ENCODE measurements at regions not wholly inside any gene's neighbourhood (a gene's known extent, or its start where the extent isn't known, plus 50 kb on each side); places are given as distances from the start of the nearest gene placed in this dataset.
"Not testable (repeated sequence)": the region's sequence is repeated elsewhere in the genome, so short reads cannot be mapped to it uniquely, and the experiment has no call there.

DNA sequence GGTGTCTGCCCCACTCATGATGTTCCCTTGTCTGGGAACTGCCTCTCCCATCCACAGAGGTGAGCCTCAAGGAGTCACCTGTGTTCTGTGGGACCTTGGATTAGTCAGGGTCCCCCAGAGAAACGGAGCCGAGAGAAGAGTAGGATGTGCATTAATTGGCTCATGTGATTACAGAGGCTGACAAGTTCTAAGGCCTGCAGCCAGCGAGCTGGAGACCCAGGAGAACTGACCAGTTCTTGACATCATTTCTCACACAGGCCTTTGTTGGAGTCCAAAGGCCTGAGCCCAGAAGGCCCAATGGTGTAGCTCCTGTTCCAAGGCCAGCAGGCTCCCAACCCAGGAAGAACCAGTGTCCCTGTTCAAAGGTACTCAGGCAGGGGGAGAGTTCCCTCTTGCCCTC lies 186.6 kb downstream of the BCL2L11 start:
- H3K4me1 Mint-ChIP-seq; H3K4me1 ChIP-seq (ENCODE audit: control insufficient read depth in 1 of 2, extremely low read depth in 1 of 2, insufficient read depth in 2 of 2, low read length in 2 of 2); H3K36me3 ChIP-seq (ENCODE audit: control insufficient read depth in 2 of 2, extremely low read depth in 1 of 2, insufficient read depth in 1 of 2, low read length in 1 of 2); H3K27ac ChIP-seq (ENCODE audit: low read length); DNase-seq; H3K36me3 Mint-ChIP-seq; H3K27me3 Mint-ChIP-seq; H3K4me3 ChIP-seq (ENCODE audit: control insufficient read depth in 1 of 2, extremely low read depth in 1 of 2, low read length in 1 of 2); CTCF ChIA-PET; H3K4me3 Mint-ChIP-seq; H3K9me3 ChIP-seq; H3K9me3 Mint-ChIP-seq; ATAC-seq (replicated peaks in 1 of 4); POLR2A ChIA-PET; H3K27ac Mint-ChIP-seq; H3K27me3 ChIP-seq (replicated peaks in 1 of 2; ENCODE audit: control insufficient read depth in 2 of 2, extremely low read depth in 1 of 2, insufficient read depth in 2 of 2, low read length in 1 of 2): not testable (repeated sequence)
- WGBS (ENCODE audit: insufficient coverage): no CpG with 5 or more reads among the region's 3 CpGs

DNA sequence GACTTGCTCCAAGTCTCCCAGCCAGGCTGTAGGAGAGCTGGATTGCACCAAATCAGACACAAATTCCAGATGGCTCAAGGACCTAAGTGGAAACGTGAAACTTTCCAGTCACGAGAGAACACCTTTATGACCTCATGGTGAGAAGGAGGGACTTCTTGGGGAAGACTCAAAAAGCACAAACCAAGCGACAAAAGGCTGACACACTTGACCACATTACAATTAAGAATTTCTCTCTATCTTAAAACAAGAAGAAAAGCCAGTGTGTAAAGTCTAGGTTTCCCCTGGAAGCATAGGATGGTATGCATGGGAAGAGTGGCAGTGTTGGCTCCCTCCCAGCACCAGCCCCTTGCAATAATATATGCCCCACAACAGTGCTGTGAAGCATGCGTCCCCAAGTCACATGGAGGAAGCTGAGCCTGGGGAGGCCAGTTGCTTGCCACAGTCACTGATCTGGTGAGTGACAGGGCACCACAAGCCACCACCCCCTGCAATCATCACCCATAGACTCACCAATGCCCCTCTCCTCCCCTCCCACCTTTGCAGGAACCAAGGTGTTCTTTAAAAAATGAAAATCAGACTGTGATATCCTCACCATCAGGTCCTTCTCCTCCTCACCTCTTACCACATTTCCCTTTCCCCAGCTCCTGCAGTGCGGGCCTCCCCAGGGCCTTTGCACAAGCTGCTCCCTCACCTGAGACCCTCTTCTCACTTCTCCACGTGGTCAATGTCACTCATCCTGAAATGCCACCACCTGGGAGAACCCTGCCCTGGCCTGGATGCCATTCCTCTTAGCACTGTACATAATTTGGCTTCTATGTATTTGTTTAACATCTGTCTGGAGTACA lies 188.7 kb downstream of the BCL2L11 start:
- CTCF ChIA-PET; POLR2A ChIA-PET; DNase-seq; H3K36me3 Mint-ChIP-seq; H3K36me3 ChIP-seq (ENCODE audit: control insufficient read depth in 2 of 2, extremely low read depth in 1 of 2, insufficient read depth in 1 of 2, low read length in 1 of 2); ATAC-seq (replicated peaks in 1 of 4); H3K9me3 ChIP-seq; H3K4me1 ChIP-seq (ENCODE audit: control insufficient read depth in 1 of 2, extremely low read depth in 1 of 2, insufficient read depth in 2 of 2, low read length in 2 of 2); H3K27ac ChIP-seq (ENCODE audit: low read length); H3K9me3 Mint-ChIP-seq; H3K4me1 Mint-ChIP-seq; H3K4me3 Mint-ChIP-seq; H3K27ac Mint-ChIP-seq; H3K27me3 Mint-ChIP-seq; H3K27me3 ChIP-seq (replicated peaks in 1 of 2; ENCODE audit: control insufficient read depth in 2 of 2, extremely low read depth in 1 of 2, insufficient read depth in 2 of 2, low read length in 1 of 2); H3K4me3 ChIP-seq (ENCODE audit: control insufficient read depth in 1 of 2, extremely low read depth in 1 of 2, low read length in 1 of 2): not testable (repeated sequence)
- WGBS (ENCODE audit: insufficient coverage): no CpG with 5 or more reads among the region's 6 CpGs

- POLR2A ChIA-PET; CTCF ChIA-PET; H3K27ac Mint-ChIP-seq; H3K4me1 Mint-ChIP-seq; H3K4me1 ChIP-seq (ENCODE audit: control insufficient read depth in 1 of 2, extremely low read depth in 1 of 2, insufficient read depth in 2 of 2, low read length in 2 of 2); H3K9me3 Mint-ChIP-seq; H3K27ac ChIP-seq (ENCODE audit: low read length); H3K27me3 ChIP-seq (replicated peaks in 1 of 2; ENCODE audit: control insufficient read depth in 2 of 2, extremely low read depth in 1 of 2, insufficient read depth in 2 of 2, low read length in 1 of 2); H3K9me3 ChIP-seq; ATAC-seq (replicated peaks in 1 of 4); H3K36me3 Mint-ChIP-seq; H3K4me3 ChIP-seq (ENCODE audit: control insufficient read depth in 1 of 2, extremely low read depth in 1 of 2, low read length in 1 of 2); DNase-seq; H3K4me3 Mint-ChIP-seq; H3K36me3 ChIP-seq (ENCODE audit: control insufficient read depth in 2 of 2, extremely low read depth in 1 of 2, insufficient read depth in 1 of 2, low read length in 1 of 2); H3K27me3 Mint-ChIP-seq: not testable (repeated sequence)
- no CpG with 5 or more reads among the region's 8 CpGs for WGBS (ENCODE audit: insufficient coverage)
Observed at GRCh38 chr2:111310395-111310794, 189.7 kb downstream of the BCL2L11 start.

- not testable (repeated sequence) for H3K4me3 Mint-ChIP-seq
Observed at GRCh38 chr2:111311568-111311967, 190.9 kb downstream of the BCL2L11 start.

DNA sequence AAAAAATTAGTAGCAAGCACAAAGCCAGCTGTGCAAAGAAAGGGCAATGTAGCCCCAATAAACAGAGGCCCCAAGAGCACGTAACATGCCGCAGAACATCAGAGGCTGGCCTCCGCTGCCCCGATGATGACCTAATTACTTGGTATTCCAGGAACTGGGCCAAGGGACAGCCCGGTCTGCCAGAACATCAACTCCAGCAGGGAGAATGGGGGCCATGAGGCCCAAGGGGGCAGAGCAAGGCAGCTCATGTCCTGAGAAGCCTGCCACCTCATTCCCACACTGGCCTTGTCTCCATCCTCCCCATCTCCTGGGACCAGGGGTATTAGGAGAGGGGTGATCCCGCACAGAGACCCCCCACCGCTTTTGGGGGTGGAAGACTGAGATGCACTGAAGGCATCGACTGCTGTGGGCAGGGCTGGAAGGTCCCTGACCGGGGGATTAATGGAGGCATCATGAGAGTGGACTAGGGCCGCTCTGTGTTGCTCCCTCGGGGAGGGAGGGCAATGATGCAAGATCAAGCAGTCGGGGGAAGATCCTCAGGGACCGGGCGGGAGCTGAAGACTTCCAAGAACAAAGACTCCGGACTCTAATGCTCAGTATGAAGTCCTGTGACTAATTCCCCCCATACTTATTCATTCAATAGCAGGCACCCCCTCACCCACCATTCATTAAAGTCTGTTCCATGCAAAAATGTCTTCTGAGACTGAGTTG lies 192.3 kb downstream of the BCL2L11 start:
- H3K36me3 ChIP-seq (ENCODE audit: control insufficient read depth in 2 of 2, extremely low read depth in 1 of 2, insufficient read depth in 1 of 2, low read length in 1 of 2); H3K4me1 ChIP-seq (ENCODE audit: control insufficient read depth in 1 of 2, extremely low read depth in 1 of 2, insufficient read depth in 2 of 2, low read length in 2 of 2); H3K9me3 Mint-ChIP-seq; H3K4me1 Mint-ChIP-seq; H3K4me3 Mint-ChIP-seq; H3K4me3 ChIP-seq (ENCODE audit: control insufficient read depth in 1 of 2, extremely low read depth in 1 of 2, low read length in 1 of 2); CTCF ChIA-PET; ATAC-seq (replicated peaks in 1 of 4); H3K36me3 Mint-ChIP-seq; H3K27me3 ChIP-seq (replicated peaks in 1 of 2; ENCODE audit: control insufficient read depth in 2 of 2, extremely low read depth in 1 of 2, insufficient read depth in 2 of 2, low read length in 1 of 2); H3K9me3 ChIP-seq; H3K27ac Mint-ChIP-seq; H3K27ac ChIP-seq (ENCODE audit: low read length); DNase-seq; POLR2A ChIA-PET; H3K27me3 Mint-ChIP-seq: not testable (repeated sequence)
- no CpG with 5 or more reads among the region's 15 CpGs for WGBS (ENCODE audit: insufficient coverage)

More at GRCh38 chr2:111311568-111311967, 190.9 kb downstream of the BCL2L11 start:
- H3K9me3 ChIP-seq; H3K27me3 ChIP-seq (replicated peaks in 1 of 2; ENCODE audit: control insufficient read depth in 2 of 2, extremely low read depth in 1 of 2, insufficient read depth in 2 of 2, low read length in 1 of 2); H3K4me1 Mint-ChIP-seq; H3K4me1 ChIP-seq (ENCODE audit: control insufficient read depth in 1 of 2, extremely low read depth in 1 of 2, insufficient read depth in 2 of 2, low read length in 2 of 2); DNase-seq; H3K36me3 Mint-ChIP-seq; H3K27ac Mint-ChIP-seq; H3K27ac ChIP-seq (ENCODE audit: low read length); H3K27me3 Mint-ChIP-seq; CTCF ChIA-PET; H3K36me3 ChIP-seq (ENCODE audit: control insufficient read depth in 2 of 2, extremely low read depth in 1 of 2, insufficient read depth in 1 of 2, low read length in 1 of 2); ATAC-seq (replicated peaks in 1 of 4); H3K9me3 Mint-ChIP-seq; H3K4me3 ChIP-seq (ENCODE audit: control insufficient read depth in 1 of 2, extremely low read depth in 1 of 2, low read length in 1 of 2); POLR2A ChIA-PET: not testable (repeated sequence)
- WGBS (ENCODE audit: insufficient coverage): no CpG with 5 or more reads among the region's 6 CpGs

- H3K4me1 ChIP-seq (ENCODE audit: control insufficient read depth in 1 of 2, extremely low read depth in 1 of 2, insufficient read depth in 2 of 2, low read length in 2 of 2); H3K27me3 ChIP-seq (replicated peaks in 1 of 2; ENCODE audit: control insufficient read depth in 2 of 2, extremely low read depth in 1 of 2, insufficient read depth in 2 of 2, low read length in 1 of 2); H3K27me3 Mint-ChIP-seq; H3K36me3 Mint-ChIP-seq; H3K4me3 Mint-ChIP-seq; H3K4me1 Mint-ChIP-seq; H3K27ac ChIP-seq (ENCODE audit: low read length); POLR2A ChIA-PET; ATAC-seq (replicated peaks in 1 of 4); H3K4me3 ChIP-seq (ENCODE audit: control insufficient read depth in 1 of 2, extremely low read depth in 1 of 2, low read length in 1 of 2); H3K27ac Mint-ChIP-seq; H3K36me3 ChIP-seq (ENCODE audit: control insufficient read depth in 2 of 2, extremely low read depth in 1 of 2, insufficient read depth in 1 of 2, low read length in 1 of 2); CTCF ChIA-PET; H3K9me3 Mint-ChIP-seq; DNase-seq; H3K9me3 ChIP-seq: not testable (repeated sequence)
- WGBS (ENCODE audit: insufficient coverage): no CpG with 5 or more reads among the region's 3 CpGs
Observed at GRCh38 chr2:111313711-111314110, 193.0 kb downstream of the BCL2L11 start.

Data from T-cell (primary cell).